SK-N-SH (cell line): ENCODE measurements at regions not wholly inside any gene's neighbourhood (a gene's known extent, or its start where the extent isn't known, plus 50 kb on each side); places are given as distances from the start of the nearest gene placed in this dataset.

Source experiments
- CTCF ChIA-PET: fragments of 300-600, 350-600 bp; formaldehyde crosslinking; extraction: SDS; loops from one replicate; lab custom pipeline; 2021; lab: Yijun Ruan, JAX
- POLR2A ChIA-PET: fragments of 350-600 bp; sonication (Branson Sonifier 250); formaldehyde crosslinking; extraction: SDS; loops from one replicate; lab custom pipeline; 2020; ENCODE audit warnings: antibody characterized with exemption, inconsistent platforms; lab: Yijun Ruan, JAX
- DNase-seq: peaks from one replicate; pipeline ENCODE4 v3.0.0; 2012
- H2AFZ ChIP-seq: fragments of 200-600 bp; sonication (generic); 2 replicates; pipeline ENCODE4 v1.8.1; 2016; ENCODE audit warnings: antibody characterized with exemption, mild to moderate bottlenecking, low read depth
- H3F3A ChIP-seq: fragments of 200-600 bp; sonication (generic); replicated peaks from 2 replicates; pipeline ENCODE3; 2016; ENCODE audit warnings: antibody characterized with exemption, mild to moderate bottlenecking; ENCODE audit not compliant: insufficient read depth
- H3K27ac ChIP-seq, 2 experiments: fragments of 200-500 bp in 1 of 2; fragments of 200-600 bp in 1 of 2; sonication (Bioruptor generic) in 1 of 2; sonication (generic), shearing (Covaris generic) in 1 of 2; 2 replicates each; pipeline versions ENCODE4 v1.5.1 to v1.6.1; 2014 to 2016; ENCODE audit warnings: low read depth in 2 of 2, inconsistent platforms in 1 of 2, low read length in 1 of 2, mild to moderate bottlenecking in 1 of 2, mixed read lengths in 1 of 2
- H3K27me3 ChIP-seq: fragments of 200-600 bp; sonication (generic), shearing (Covaris generic); 2 replicates; pipeline ENCODE4 v1.6.1; 2016; ENCODE audit warnings: mixed run types; ENCODE audit not compliant: insufficient read depth
- H3K36me3 ChIP-seq, 2 experiments: fragments of 200-500 bp in 1 of 2; fragments of 200-600 bp in 1 of 2; sonication (Bioruptor generic) in 1 of 2; sonication (generic) in 1 of 2; replicated peaks in 1 of 2; 2 replicates each; pipeline versions ENCODE3 to v1.5.1; 2014 to 2016; ENCODE audit warnings: low read length in 1 of 2, mild to moderate bottlenecking in 1 of 2; ENCODE audit not compliant: insufficient read depth in 2 of 2, control insufficient read depth in 1 of 2
- H3K4me1 ChIP-seq, 2 experiments: fragments of 200-500 bp in 1 of 2; fragments of 200-600 bp in 1 of 2; sonication (Bioruptor generic) in 1 of 2; sonication (generic), shearing (Covaris generic) in 1 of 2; 2 replicates each; pipeline versions ENCODE4 v1.5.1 to v1.6.1; 2014 to 2016; ENCODE audit warnings: low read depth in 1 of 2, low read length in 1 of 2, mixed run types in 1 of 2; ENCODE audit not compliant: insufficient read depth in 2 of 2, control insufficient read depth in 1 of 2
- H3K4me2 ChIP-seq: fragments of 200-600 bp; sonication (generic), shearing (Covaris generic); 2 replicates; pipeline ENCODE4 v1.6.1; 2017; ENCODE audit warnings: mixed run types
- H3K4me3 ChIP-seq, 2 experiments: fragments of 200-500 bp in 1 of 2; fragments of 200-600 bp in 1 of 2; sonication (Bioruptor generic) in 1 of 2; sonication (generic), shearing (Covaris generic) in 1 of 2; 2 replicates each; pipeline versions ENCODE4 v1.5.1 to v1.8.1; 2014 to 2016; ENCODE audit warnings: low read depth in 2 of 2, inconsistent platforms in 1 of 2, low read length in 1 of 2, mild to moderate bottlenecking in 1 of 2, mixed read lengths in 1 of 2, moderate library complexity in 1 of 2
- H3K79me2 ChIP-seq: fragments of 200-600 bp; sonication (generic); 2 replicates; pipeline ENCODE4 v1.8.1; 2017; ENCODE audit warnings: mild to moderate bottlenecking; ENCODE audit not compliant: insufficient read depth
- H3K9ac ChIP-seq: fragments of 200-600 bp; sonication (generic); 2 replicates; pipeline ENCODE4 v1.6.1; 2017; ENCODE audit warnings: mixed run types
- H3K9me2 ChIP-seq: fragments of 200-600 bp; sonication (generic); 2 replicates; pipeline ENCODE4 v1.6.1; 2017; ENCODE audit warnings: mixed run types
- H3K9me3 ChIP-seq: fragments of 200-600 bp; sonication (generic); 2 replicates; pipeline ENCODE4 v1.6.1; 2017; ENCODE audit warnings: mixed run types, mild to moderate bottlenecking, moderate library complexity
- H4K20me1 ChIP-seq: fragments of 200-600 bp; sonication (generic); 2 replicates; pipeline ENCODE4 v1.6.1; 2017; ENCODE audit warnings: mild to moderate bottlenecking, mixed run types; ENCODE audit not compliant: insufficient read depth
- CHD2 ChIP-seq: fragments of 150-350 bp; IDR thresholded peaks from 2 replicates; pipeline ENCODE4 v1.6.1; 2018; ENCODE audit warnings: low read length; ENCODE audit not compliant: partially characterized antibody
- EZH2phosphoT487 ChIP-seq: fragments of 200-600 bp; sonication (generic); IDR thresholded peaks from 2 replicates; pipeline ENCODE4 v1.6.1; 2017; ENCODE audit warnings: low read depth, mixed run types, mild to moderate bottlenecking, antibody characterized with exemption, moderate library complexity, borderline replicate concordance
- FOSL2 ChIP-seq: IDR thresholded peaks from 2 replicates; pipeline ENCODE4 v1.4.0; 2012; ENCODE audit warnings: low read depth, mild to moderate bottlenecking, moderate library complexity, borderline replicate concordance
- FOXJ3 ChIP-seq: sonication (generic); formaldehyde crosslinking; IDR thresholded peaks from 2 replicates; pipeline ENCODE4 v1.5.1; 2020; ENCODE audit warnings: mild to moderate bottlenecking, missing genetic modification reagents
- FOXM1 ChIP-seq: IDR thresholded peaks from 2 replicates; pipeline ENCODE4 v1.4.0; 2012; ENCODE audit warnings: low read depth, mild to moderate bottlenecking
- JUND ChIP-seq: IDR thresholded peaks from 2 replicates; pipeline ENCODE4 v1.4.0; 2012
- MEF2A ChIP-seq: IDR thresholded peaks from 2 replicates; pipeline ENCODE4 v1.4.0; 2012; ENCODE audit warnings: low read depth, borderline replicate concordance
- NFIC ChIP-seq: IDR thresholded peaks from 2 replicates; pipeline ENCODE4 v1.4.0; 2012; ENCODE audit warnings: borderline replicate concordance
- POLR2AphosphoS5 ChIP-seq: IDR thresholded peaks from 2 replicates; pipeline ENCODE4 v1.6.1; 2012; ENCODE audit warnings: low read depth, low read length
- RAD21 ChIP-seq: IDR thresholded peaks from 2 replicates; pipeline ENCODE4 v1.6.1; 2012; ENCODE audit warnings: mild to moderate bottlenecking, low read length
- RCOR1 ChIP-seq: fragments of 150-350 bp; IDR thresholded peaks from 2 replicates; pipeline ENCODE4 v1.6.1; 2017; ENCODE audit warnings: antibody characterized with exemption, low read length
- SMC3 ChIP-seq: IDR thresholded peaks from 2 replicates; pipeline ENCODE4 v1.6.1; 2012; ENCODE audit warnings: low read depth, low read length, improper control_type of control experiment
- TAF1 ChIP-seq: IDR thresholded peaks from 2 replicates; pipeline ENCODE4 v1.6.1; 2012; ENCODE audit warnings: low read depth, mild to moderate bottlenecking, low read length, moderate library complexity, borderline replicate concordance
- TCF12 ChIP-seq: IDR thresholded peaks from 2 replicates; pipeline ENCODE4 v1.4.0; 2012
- TEAD4 ChIP-seq: IDR thresholded peaks from 2 replicates; pipeline ENCODE4 v1.4.0; 2012; ENCODE audit warnings: mild to moderate bottlenecking, borderline replicate concordance; ENCODE audit not compliant: insufficient read depth
- WGBS: methylation state at CpG from one replicate; pipeline ENCODE4 v1.1.6; 2017; ENCODE audit warnings: low lambda C conversion rate; 5-methylcytosine and 5-hydroxymethylcytosine counted together
- TF ChIP-seq, protein P1 (sequence below): IDR thresholded peaks from 2 replicates; pipeline ENCODE4 v1.6.1; 2012; ENCODE audit warnings: mild to moderate bottlenecking, low read depth, low read length, moderate library complexity
- TF ChIP-seq, protein P2 (sequence below): IDR thresholded peaks from 2 replicates; pipeline ENCODE4 v1.4.0; 2012; ENCODE audit warnings: low read depth, borderline replicate concordance
- TF ChIP-seq, protein P3 (sequence below): fragments of 200-600 bp; sonication (generic); IDR thresholded peaks from 2 replicates; pipeline ENCODE4 v1.6.1; 2017; ENCODE audit warnings: antibody characterized with exemption, mild to moderate bottlenecking, moderate library complexity
- TF ChIP-seq, protein P4 (sequence below): IDR thresholded peaks from 2 replicates; pipeline ENCODE4 v1.4.0; 2012; ENCODE audit warnings: low read depth

DNA sequence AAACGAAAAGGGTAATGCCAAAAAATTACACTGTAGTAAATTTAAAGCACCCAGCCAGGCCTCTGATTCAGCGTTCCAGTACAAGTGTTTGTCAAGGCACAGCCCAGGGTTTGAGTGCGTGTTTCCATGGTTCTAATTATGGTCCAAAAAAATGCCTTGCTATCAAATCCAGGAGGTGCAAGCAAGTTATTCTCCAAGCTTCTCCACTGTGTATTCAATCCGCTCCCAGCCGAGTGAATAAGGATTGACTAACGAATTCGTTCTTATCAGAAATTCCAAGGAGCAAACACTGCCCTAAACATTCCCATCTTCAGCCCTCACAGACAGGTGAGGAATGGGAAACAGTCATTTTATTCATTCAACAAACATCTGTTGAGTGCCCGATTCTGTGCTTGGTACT lies 103.3 kb upstream of the WWC1 start (continued):
- TF ChIP-seq, protein P1, sequence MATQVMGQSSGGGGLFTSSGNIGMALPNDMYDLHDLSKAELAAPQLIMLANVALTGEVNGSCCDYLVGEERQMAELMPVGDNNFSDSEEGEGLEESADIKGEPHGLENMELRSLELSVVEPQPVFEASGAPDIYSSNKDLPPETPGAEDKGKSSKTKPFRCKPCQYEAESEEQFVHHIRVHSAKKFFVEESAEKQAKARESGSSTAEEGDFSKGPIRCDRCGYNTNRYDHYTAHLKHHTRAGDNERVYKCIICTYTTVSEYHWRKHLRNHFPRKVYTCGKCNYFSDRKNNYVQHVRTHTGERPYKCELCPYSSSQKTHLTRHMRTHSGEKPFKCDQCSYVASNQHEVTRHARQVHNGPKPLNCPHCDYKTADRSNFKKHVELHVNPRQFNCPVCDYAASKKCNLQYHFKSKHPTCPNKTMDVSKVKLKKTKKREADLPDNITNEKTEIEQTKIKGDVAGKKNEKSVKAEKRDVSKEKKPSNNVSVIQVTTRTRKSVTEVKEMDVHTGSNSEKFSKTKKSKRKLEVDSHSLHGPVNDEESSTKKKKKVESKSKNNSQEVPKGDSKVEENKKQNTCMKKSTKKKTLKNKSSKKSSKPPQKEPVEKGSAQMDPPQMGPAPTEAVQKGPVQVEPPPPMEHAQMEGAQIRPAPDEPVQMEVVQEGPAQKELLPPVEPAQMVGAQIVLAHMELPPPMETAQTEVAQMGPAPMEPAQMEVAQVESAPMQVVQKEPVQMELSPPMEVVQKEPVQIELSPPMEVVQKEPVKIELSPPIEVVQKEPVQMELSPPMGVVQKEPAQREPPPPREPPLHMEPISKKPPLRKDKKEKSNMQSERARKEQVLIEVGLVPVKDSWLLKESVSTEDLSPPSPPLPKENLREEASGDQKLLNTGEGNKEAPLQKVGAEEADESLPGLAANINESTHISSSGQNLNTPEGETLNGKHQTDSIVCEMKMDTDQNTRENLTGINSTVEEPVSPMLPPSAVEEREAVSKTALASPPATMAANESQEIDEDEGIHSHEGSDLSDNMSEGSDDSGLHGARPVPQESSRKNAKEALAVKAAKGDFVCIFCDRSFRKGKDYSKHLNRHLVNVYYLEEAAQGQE, result no peak
- TF ChIP-seq MEF2A, result no peak
- TF ChIP-seq FOXJ3 (CRISPR knock-in tag), result no peak
- no peak for TF ChIP-seq TAF1
- no peak for TF ChIP-seq TCF12
- TF ChIP-seq TEAD4, result no peak
- TF ChIP-seq, protein P2, sequence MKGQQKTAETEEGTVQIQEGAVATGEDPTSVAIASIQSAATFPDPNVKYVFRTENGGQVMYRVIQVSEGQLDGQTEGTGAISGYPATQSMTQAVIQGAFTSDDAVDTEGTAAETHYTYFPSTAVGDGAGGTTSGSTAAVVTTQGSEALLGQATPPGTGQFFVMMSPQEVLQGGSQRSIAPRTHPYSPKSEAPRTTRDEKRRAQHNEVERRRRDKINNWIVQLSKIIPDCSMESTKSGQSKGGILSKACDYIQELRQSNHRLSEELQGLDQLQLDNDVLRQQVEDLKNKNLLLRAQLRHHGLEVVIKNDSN, result no peak

DNA sequence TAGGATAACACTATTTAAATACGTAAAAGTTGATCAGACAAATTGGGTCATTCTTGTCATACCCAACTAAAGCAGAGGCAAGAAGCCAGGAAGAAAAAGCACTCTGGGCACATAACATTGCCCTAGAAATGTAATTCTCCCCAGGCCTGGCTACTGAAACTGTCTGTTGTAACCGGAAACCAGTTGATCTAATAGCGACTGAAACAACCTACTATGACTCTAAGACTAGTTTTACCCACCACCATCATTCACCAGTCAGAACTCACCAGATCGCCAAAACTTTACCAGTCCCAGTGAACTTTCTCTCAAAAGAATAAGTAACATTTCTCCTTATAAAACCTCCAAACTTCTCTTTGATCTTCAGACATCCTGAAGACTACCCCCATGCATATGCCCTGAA lies 99.3 kb upstream of the WWC1 start:
- H3K4me3 ChIP-seq, result no peak overlapping the region
- no peak overlapping the region for H3K27ac ChIP-seq
- TF ChIP-seq SMC3, result no peak
- no peak for TF ChIP-seq NFIC
- TF ChIP-seq RCOR1, result no peak
- no peak for TF ChIP-seq FOXM1
- TF ChIP-seq, protein P3, sequence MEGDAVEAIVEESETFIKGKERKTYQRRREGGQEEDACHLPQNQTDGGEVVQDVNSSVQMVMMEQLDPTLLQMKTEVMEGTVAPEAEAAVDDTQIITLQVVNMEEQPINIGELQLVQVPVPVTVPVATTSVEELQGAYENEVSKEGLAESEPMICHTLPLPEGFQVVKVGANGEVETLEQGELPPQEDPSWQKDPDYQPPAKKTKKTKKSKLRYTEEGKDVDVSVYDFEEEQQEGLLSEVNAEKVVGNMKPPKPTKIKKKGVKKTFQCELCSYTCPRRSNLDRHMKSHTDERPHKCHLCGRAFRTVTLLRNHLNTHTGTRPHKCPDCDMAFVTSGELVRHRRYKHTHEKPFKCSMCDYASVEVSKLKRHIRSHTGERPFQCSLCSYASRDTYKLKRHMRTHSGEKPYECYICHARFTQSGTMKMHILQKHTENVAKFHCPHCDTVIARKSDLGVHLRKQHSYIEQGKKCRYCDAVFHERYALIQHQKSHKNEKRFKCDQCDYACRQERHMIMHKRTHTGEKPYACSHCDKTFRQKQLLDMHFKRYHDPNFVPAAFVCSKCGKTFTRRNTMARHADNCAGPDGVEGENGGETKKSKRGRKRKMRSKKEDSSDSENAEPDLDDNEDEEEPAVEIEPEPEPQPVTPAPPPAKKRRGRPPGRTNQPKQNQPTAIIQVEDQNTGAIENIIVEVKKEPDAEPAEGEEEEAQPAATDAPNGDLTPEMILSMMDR, result no peak
- TF ChIP-seq JUND, result no peak
- no peak for TF ChIP-seq CHD2
- no peak for TF ChIP-seq RAD21
- no peak for TF ChIP-seq EZH2phosphoT487
- no peak for TF ChIP-seq FOSL2
- TF ChIP-seq POLR2AphosphoS5, result no peak
- no peak for TF ChIP-seq TEAD4
- no peak for TF ChIP-seq FOXJ3 (CRISPR knock-in tag)
- TF ChIP-seq TCF12, result no peak
- TF ChIP-seq, protein P4, sequence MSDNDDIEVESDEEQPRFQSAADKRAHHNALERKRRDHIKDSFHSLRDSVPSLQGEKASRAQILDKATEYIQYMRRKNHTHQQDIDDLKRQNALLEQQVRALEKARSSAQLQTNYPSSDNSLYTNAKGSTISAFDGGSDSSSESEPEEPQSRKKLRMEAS, result no peak
- H3K27me3 ChIP-seq, result no peaks in the 10 kb centered on the region; the same call in 1 of the 2 replicates
- H3K79me2 ChIP-seq, result no peaks in the 10 kb centered on the region
- no peaks in the 10 kb centered on the region for H3K9me2 ChIP-seq
- H3K36me3 ChIP-seq, result no peaks in the 10 kb centered on the region
- H4K20me1 ChIP-seq, result no peaks in the 10 kb centered on the region
- 66% methylated on average over 4 of the region's 4 CpGs for WGBS
- CTCF ChIA-PET, result no interaction called here
- peaks cover 0 to 15% of the 10 kb centered on the region in 2 experiments; a peak in 2 of 4 replicates for H3K4me1 ChIP-seq
- H2AFZ ChIP-seq, result no peak overlapping the region
- DNase-seq, result no peak
- H3F3A ChIP-seq, result no peaks in the 10 kb centered on the region
- no peaks in the 10 kb centered on the region for H3K9me3 ChIP-seq
- POLR2A ChIA-PET, result no interaction called here
- no peak overlapping the region for H3K4me2 ChIP-seq
- H3K9ac ChIP-seq, result no peak overlapping the region
